ENCODE measurements at regions not wholly inside any gene's neighbourhood (a gene's known extent, or its start where the extent isn't known, plus 50 kb on each side); places are given as distances from the start of the nearest gene placed in this dataset.

DNA sequence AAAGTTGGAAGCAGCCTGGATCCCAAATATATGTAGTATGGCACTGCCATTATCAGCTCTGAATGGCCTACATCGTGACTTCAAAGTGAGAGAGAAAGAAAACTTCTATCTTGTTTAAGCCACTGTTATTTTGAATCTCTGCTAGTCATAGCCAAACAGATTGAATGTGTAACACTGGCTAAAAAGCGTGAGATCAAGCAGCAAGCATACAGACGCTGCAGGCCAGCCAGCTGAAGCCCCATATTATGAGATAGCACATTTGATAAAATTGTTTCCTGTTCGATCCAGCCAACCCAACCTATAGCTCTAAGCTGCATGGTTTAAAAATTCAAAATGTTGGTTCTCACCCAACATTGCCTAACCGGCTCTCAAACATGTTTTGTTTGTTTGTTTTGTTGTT lies 95.0 kb downstream of the DUSP6 start:
- Histone ChIP-seq H3K4me1 (ENCODE audit: control insufficient read depth, insufficient read depth, low read length, unreplicated experiment) (peaks cover 10% of the 10 kb centered on the region), H3K27ac (ENCODE audit: low read depth, low read length) (no peak overlapping the region), H3K4me3 (ENCODE audit: low read depth, low read length) (no peak overlapping the region), H2AFZ (ENCODE audit: low read length, unreplicated experiment) (no peak overlapping the region), H3K27me3 (ENCODE audit: insufficient read depth, low read length) (no peaks in the 10 kb centered on the region), H3K36me3 (ENCODE audit: insufficient read depth, low read length) (no peaks in the 10 kb centered on the region), H3K79me2 (ENCODE audit: control insufficient read depth, insufficient read depth, low read length, unreplicated experiment) (no peaks in the 10 kb centered on the region)

DNA sequence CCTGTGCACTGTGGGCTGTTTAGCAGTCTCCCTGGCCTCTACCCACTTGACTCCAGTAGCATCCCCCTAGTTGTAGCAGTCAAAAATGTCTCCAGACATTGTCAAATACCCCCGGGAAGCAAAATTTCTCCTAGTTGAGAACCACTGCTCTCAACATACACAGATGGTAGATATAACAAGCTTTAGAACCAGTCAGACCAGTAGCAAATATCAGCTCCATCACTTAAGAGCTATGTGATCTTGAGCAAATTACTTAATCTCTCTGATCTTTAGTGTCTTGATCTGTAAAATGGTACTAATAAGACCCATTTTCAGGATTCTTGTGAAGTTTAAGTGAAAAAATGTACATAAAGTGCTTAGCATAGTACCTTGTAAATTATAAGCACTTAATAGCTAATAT lies 96.2 kb downstream of the DUSP6 start:
- H3K27ac ChIP-seq (ENCODE audit: low read depth, low read length): no peak overlapping the region
- H3K4me3 ChIP-seq (ENCODE audit: low read depth, low read length): no peak overlapping the region
- peaks cover 10% of the 10 kb centered on the region for H3K4me1 ChIP-seq (ENCODE audit: control insufficient read depth, insufficient read depth, low read length, unreplicated experiment)
- H3K36me3 ChIP-seq (ENCODE audit: insufficient read depth, low read length): no peaks in the 10 kb centered on the region
- no peaks in the 10 kb centered on the region for H3K27me3 ChIP-seq (ENCODE audit: insufficient read depth, low read length)
- H3K79me2 ChIP-seq (ENCODE audit: control insufficient read depth, insufficient read depth, low read length, unreplicated experiment): no peaks in the 10 kb centered on the region
- no peak overlapping the region for H2AFZ ChIP-seq (ENCODE audit: low read length, unreplicated experiment)

DNA sequence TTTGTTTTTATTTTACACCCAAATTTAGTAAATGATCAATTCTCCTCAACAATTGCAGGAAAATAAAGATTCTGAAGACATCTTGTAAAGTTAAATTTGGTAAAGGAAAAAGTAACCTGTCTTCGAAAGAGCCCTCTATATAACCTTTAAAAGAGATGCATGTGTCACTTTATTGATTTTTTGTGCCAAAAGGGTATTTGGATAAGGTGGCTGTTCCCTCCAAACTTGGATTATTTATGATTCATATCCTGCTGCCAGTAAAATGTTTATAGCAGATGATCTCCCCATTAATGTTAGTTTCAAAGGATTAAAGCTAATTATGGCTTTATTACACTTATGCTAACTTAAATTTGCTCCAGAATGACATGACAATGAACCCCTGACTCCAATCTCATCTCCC lies 98.8 kb downstream of the DUSP6 start:
- Histone ChIP-seq H3K4me1 (ENCODE audit: control insufficient read depth, insufficient read depth, low read length, unreplicated experiment) (peaks cover 15% of the 10 kb centered on the region), H3K36me3 (ENCODE audit: insufficient read depth, low read length) (no peaks in the 10 kb centered on the region), H2AFZ (ENCODE audit: low read length, unreplicated experiment) (no peak overlapping the region), H3K27me3 (ENCODE audit: insufficient read depth, low read length) (no peaks in the 10 kb centered on the region), H3K79me2 (ENCODE audit: control insufficient read depth, insufficient read depth, low read length, unreplicated experiment) (no peaks in the 10 kb centered on the region), H3K27ac (ENCODE audit: low read depth, low read length) (no peak overlapping the region), H3K4me3 (ENCODE audit: low read depth, low read length) (no peak overlapping the region)

DNA sequence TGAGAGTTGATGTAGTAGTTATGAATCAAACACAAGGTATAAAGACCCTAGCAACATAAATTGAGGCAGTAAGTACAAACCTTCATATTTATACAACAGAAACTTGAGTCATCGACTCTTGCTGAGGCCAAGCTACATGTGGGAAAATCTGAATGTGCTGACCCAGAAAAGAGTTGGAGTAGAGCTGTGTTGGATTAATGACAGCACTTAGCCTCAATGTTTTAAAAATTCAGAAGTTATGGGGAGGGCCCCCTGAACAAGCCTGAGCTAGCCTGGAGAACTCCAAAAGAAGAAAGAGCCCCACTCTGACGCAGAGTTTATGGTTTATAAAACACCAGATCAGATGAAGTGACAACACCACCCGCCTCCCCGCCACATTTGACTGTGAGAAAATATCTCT lies 100.0 kb downstream of the DUSP6 start:
- H2AFZ ChIP-seq (ENCODE audit: low read length, unreplicated experiment): no peak overlapping the region
- no peaks in the 10 kb centered on the region for H3K79me2 ChIP-seq (ENCODE audit: control insufficient read depth, insufficient read depth, low read length, unreplicated experiment)
- no peak overlapping the region for H3K4me3 ChIP-seq (ENCODE audit: low read depth, low read length)
- no peak overlapping the region for H3K27ac ChIP-seq (ENCODE audit: low read depth, low read length)
- H3K4me1 ChIP-seq (ENCODE audit: control insufficient read depth, insufficient read depth, low read length, unreplicated experiment): peaks cover 20% of the 10 kb centered on the region
- no peaks in the 10 kb centered on the region for H3K36me3 ChIP-seq (ENCODE audit: insufficient read depth, low read length)
- no peaks in the 10 kb centered on the region for H3K27me3 ChIP-seq (ENCODE audit: insufficient read depth, low read length)

DNA sequence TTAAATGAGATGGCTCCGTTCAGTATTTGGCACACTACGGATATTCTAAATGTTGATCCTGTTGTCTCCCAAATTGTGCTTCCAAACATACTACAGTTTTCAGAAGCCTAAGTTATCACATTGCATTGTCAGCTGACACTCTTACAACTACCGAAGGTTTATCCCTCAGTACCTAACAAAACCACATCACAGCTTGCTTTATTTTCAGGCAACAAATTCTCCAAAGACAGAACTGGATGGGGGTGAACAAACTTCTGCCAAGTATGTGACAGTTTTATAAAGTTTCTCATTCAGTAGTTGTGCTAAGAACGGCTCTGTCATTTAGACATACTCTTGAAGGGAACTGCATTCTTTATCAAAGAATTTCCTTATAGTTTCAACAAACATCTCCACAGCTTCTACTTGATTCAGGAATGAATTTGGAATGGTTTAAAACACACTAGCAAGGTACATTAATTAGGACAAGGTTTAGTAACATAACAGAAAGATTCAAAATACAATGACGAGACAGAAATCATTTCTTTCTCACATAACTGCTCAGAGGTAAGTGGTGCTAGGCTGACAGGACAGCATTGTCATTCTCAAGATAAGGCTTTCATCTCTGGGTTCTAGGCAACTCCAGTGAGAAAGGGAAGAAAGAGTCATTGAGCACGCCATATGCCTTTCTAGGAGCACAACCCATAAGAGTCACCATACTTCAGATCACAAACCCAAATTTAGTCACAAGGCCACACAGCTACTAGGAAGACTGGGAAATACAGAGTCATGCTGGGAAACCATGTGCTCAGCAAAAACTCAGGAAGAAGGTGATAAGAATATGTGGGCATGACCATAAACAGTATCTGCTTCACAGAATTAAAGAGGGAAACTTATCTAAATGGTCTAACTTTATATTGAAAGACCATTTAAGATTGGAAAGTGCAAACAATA lies 100.7 kb downstream of the DUSP6 start:
- Histone ChIP-seq H3K4me3 (ENCODE audit: low read depth, low read length) (no peak overlapping the region), H3K27ac (ENCODE audit: low read depth, low read length) (no peak overlapping the region), H3K79me2 (ENCODE audit: control insufficient read depth, insufficient read depth, low read length, unreplicated experiment) (no peaks in the 10 kb centered on the region), H3K36me3 (ENCODE audit: insufficient read depth, low read length) (no peaks in the 10 kb centered on the region), H3K4me1 (ENCODE audit: control insufficient read depth, insufficient read depth, low read length, unreplicated experiment) (peaks cover 20% of the 10 kb centered on the region), H3K27me3 (ENCODE audit: insufficient read depth, low read length) (no peaks in the 10 kb centered on the region), H2AFZ (ENCODE audit: low read length, unreplicated experiment) (no peak overlapping the region)

DNA sequence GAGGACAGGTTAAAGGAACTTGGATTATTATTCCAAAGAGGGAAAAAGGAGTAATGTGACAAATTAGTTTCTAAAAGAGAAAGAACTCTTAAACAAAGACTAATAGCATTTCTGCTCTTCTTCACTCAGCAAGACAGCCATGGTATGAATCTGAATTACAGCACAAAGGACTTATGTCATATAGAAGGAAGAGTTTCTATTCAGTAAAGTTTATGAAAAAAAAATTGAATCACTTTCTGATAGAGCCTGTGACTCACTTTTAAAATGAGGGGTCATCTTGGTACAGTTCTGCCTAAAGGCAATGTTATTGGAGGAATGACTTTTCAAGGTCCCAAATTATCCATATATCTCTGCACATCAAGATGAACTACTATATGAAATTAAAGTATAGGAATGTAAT lies 101.7 kb downstream of the DUSP6 start:
- Histone ChIP-seq H3K36me3 (ENCODE audit: insufficient read depth, low read length) (no peaks in the 10 kb centered on the region), H3K27ac (ENCODE audit: low read depth, low read length) (no peak overlapping the region), H3K4me1 (ENCODE audit: control insufficient read depth, insufficient read depth, low read length, unreplicated experiment) (peaks cover 20% of the 10 kb centered on the region), H3K79me2 (ENCODE audit: control insufficient read depth, insufficient read depth, low read length, unreplicated experiment) (no peaks in the 10 kb centered on the region), H2AFZ (ENCODE audit: low read length, unreplicated experiment) (no peak overlapping the region), H3K4me3 (ENCODE audit: low read depth, low read length) (no peak overlapping the region), H3K27me3 (ENCODE audit: insufficient read depth, low read length) (no peaks in the 10 kb centered on the region)

DNA sequence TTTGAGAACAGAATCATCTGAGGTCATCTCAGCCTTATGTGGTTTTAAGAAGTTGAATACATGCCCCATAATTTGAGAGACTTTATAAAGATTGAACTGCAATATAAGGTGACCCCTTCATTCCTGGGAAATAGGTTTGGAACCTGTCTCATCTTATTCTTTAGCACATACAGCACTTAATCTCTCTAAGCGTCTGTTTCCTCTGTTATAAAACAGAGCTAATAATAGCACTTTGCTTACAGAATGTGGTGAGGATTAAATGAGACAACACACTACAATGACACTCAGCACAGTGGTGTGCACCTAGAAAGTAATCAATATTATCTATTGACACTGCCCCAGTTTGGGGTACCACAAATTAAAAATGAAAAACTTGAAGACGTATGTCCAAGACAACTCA lies 102.1 kb downstream of the DUSP6 start:
- Histone ChIP-seq H3K36me3 (ENCODE audit: insufficient read depth, low read length) (no peaks in the 10 kb centered on the region), H3K27me3 (ENCODE audit: insufficient read depth, low read length) (no peaks in the 10 kb centered on the region), H3K4me1 (ENCODE audit: control insufficient read depth, insufficient read depth, low read length, unreplicated experiment) (peaks cover 20% of the 10 kb centered on the region), H3K27ac (ENCODE audit: low read depth, low read length) (no peak overlapping the region), H3K4me3 (ENCODE audit: low read depth, low read length) (no peak overlapping the region), H2AFZ (ENCODE audit: low read length, unreplicated experiment) (no peak overlapping the region), H3K79me2 (ENCODE audit: control insufficient read depth, insufficient read depth, low read length, unreplicated experiment) (no peaks in the 10 kb centered on the region)

DNA sequence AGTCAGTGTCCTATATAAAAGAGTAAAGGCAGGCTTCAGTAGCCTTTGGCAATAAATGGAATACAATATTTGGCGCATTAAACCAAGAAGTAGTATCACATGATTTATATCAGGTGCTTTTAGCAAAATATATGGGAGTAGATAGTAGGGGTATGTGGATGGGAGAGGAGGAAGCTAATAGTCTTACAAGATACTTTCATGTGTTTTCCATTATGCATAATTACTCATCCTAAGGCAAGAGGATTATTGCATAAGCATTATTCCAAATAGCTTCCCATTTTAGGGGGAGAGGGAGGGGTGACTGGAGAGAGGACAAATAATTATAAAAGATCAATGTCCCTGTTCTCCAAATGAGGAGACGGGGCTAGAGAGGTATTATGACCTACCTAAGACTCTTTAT lies 104.3 kb downstream of the DUSP6 start:
- Histone ChIP-seq H3K4me1 (ENCODE audit: control insufficient read depth, insufficient read depth, low read length, unreplicated experiment) (peaks cover 17% of the 10 kb centered on the region), H2AFZ (ENCODE audit: low read length, unreplicated experiment) (no peak overlapping the region), H3K79me2 (ENCODE audit: control insufficient read depth, insufficient read depth, low read length, unreplicated experiment) (no peaks in the 10 kb centered on the region), H3K36me3 (ENCODE audit: insufficient read depth, low read length) (no peaks in the 10 kb centered on the region), H3K4me3 (ENCODE audit: low read depth, low read length) (no peak overlapping the region), H3K27me3 (ENCODE audit: insufficient read depth, low read length) (no peaks in the 10 kb centered on the region), H3K27ac (ENCODE audit: low read depth, low read length) (no peak overlapping the region)

DNA sequence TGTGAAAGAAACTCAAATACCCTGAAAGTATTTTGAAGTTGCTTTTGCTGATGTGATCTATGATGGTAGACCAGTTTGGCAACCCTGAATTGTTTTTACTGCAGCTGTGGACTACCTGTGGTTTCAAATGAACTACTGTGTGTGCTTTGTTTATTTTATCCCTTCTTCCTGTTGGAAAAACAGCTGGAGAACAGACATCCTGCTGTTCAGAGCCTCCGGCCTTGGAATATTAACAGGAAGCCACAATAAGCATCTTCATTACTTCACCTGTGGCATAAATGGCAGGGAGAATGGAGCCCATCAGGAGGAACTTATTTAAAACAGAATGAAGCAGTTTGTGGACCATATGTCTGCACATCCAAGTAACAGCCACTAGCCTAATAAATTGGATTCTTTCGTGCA lies 104.8 kb downstream of the DUSP6 start:
- H3K4me3 ChIP-seq (ENCODE audit: low read depth, low read length): no peak overlapping the region
- no peaks in the 10 kb centered on the region for H3K36me3 ChIP-seq (ENCODE audit: insufficient read depth, low read length)
- H3K27me3 ChIP-seq (ENCODE audit: insufficient read depth, low read length): no peaks in the 10 kb centered on the region
- peaks cover 14% of the 10 kb centered on the region for H3K4me1 ChIP-seq (ENCODE audit: control insufficient read depth, insufficient read depth, low read length, unreplicated experiment)
- H2AFZ ChIP-seq (ENCODE audit: low read length, unreplicated experiment): no peak overlapping the region
- H3K79me2 ChIP-seq (ENCODE audit: control insufficient read depth, insufficient read depth, low read length, unreplicated experiment): no peaks in the 10 kb centered on the region
- no peak overlapping the region for H3K27ac ChIP-seq (ENCODE audit: low read depth, low read length)

DNA sequence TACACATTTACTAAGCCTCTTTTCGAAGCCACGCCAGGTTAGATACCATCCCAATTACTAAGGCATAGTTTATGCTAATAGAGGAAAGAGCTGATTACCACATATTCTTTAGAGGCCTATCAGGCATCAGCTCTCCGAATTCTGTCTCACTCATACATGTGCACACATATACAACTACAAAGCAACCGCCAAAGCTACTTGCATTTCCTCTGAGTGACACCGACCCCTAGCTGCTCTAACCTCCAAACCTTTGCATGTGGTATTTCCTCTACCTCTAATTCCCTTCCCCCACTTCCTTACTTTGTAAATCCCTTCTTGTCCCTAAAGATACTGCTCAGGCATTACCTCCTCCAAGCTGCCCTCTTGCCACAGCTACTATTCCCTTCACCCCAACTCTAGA lies 107.2 kb downstream of the DUSP6 start:
- Histone ChIP-seq H3K79me2 (ENCODE audit: control insufficient read depth, insufficient read depth, low read length, unreplicated experiment) (no peaks in the 10 kb centered on the region), H3K4me1 (ENCODE audit: control insufficient read depth, insufficient read depth, low read length, unreplicated experiment) (peaks cover 10% of the 10 kb centered on the region), H3K27me3 (ENCODE audit: insufficient read depth, low read length) (no peaks in the 10 kb centered on the region), H2AFZ (ENCODE audit: low read length, unreplicated experiment) (no peak overlapping the region), H3K27ac (ENCODE audit: low read depth, low read length) (no peak overlapping the region), H3K36me3 (ENCODE audit: insufficient read depth, low read length) (no peaks in the 10 kb centered on the region), H3K4me3 (ENCODE audit: low read depth, low read length) (no peak overlapping the region)

DNA sequence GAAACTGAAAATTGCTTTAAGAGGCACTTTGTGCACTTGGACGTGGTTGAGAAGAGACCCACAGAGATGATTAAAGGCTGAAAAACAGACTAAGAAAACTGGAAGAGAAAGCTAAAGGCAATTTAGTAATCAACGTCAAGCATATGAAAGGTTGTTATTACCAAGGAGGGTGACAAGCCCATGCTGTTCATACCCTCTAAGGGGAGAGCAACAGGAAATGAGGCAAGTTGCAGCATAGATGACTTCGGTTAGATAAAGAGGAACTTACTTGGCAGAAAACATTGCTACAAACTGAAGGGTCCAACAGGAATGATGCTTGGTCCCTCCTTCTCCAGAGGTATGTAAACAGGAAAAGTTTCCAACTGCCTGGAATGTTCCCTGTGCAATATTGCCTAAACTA lies 107.8 kb downstream of the DUSP6 start:
- H3K4me3 ChIP-seq (ENCODE audit: low read depth, low read length): no peak overlapping the region
- H3K27me3 ChIP-seq (ENCODE audit: insufficient read depth, low read length): no peaks in the 10 kb centered on the region
- H3K4me1 ChIP-seq (ENCODE audit: control insufficient read depth, insufficient read depth, low read length, unreplicated experiment): peaks cover 10% of the 10 kb centered on the region
- no peak overlapping the region for H3K27ac ChIP-seq (ENCODE audit: low read depth, low read length)
- no peaks in the 10 kb centered on the region for H3K36me3 ChIP-seq (ENCODE audit: insufficient read depth, low read length)
- no peaks in the 10 kb centered on the region for H3K79me2 ChIP-seq (ENCODE audit: control insufficient read depth, insufficient read depth, low read length, unreplicated experiment)
- H2AFZ ChIP-seq (ENCODE audit: low read length, unreplicated experiment): no peak overlapping the region
